ENCODE measurements at regions not wholly inside any gene's neighbourhood (a gene's known extent, or its start where the extent isn't known, plus 50 kb on each side); places are given as distances from the start of the nearest gene placed in this dataset.
"Not testable (repeated sequence)": the region's sequence is repeated elsewhere in the genome, so short reads cannot be mapped to it uniquely, and the experiment has no call there.

GRCh38 chr20:56920041-56920440 lies 290.9 kb downstream of the TFAP2C start:
- not testable (repeated sequence) for TF ChIP-seq CTCF (IDR thresholded peaks at IDR 0.05; ENCODE audit: low read depth, low read length); EZH2phosphoT487 (IDR thresholded peaks at IDR 0.05; ENCODE audit: low read depth)
